HCT116 (cell line): ENCODE measurements at regions not wholly inside any gene's neighbourhood (a gene's known extent, or its start where the extent isn't known, plus 50 kb on each side); places are given as distances from the start of the nearest gene placed in this dataset.

Experiments used
- ATAC-seq: fragments of 200-7000 bp; cut with Tn5 transposase; 2 replicates; pipeline ENCODE4 v1.9.1; 2020; ENCODE audit warnings: mild to moderate bottlenecking, moderate library complexity
- BruUV-seq: library from RNA; stranded (reverse); fragments of 400-500 nt; replicated peaks from 2 replicates; lab custom pipeline; 2021; lab: Mats Ljungman, UMichigan
- CTCF ChIA-PET: fragments of 300-600 bp; sonication (Branson Sonifier 250); formaldehyde crosslinking; loops from one replicate; lab custom pipeline; 2021; ENCODE audit warnings: antibody characterized with exemption; lab: Charles Lee
- POLR2A ChIA-PET: fragments of 300-600, 350-600 bp; sonication (Branson Sonifier 250); formaldehyde crosslinking; loops from one replicate; lab custom pipeline; 2021; ENCODE audit warnings: antibody characterized with exemption; lab: Charles Lee
- RAD21 ChIA-PET, 2 experiments: fragments of 300-600 bp; sonication (Branson Sonifier 250); formaldehyde crosslinking; loops; one replicate each; lab custom pipeline; 2023; ENCODE audit warnings: low total read pairs in 2 of 2; ENCODE audit not compliant: uncharacterized antibody in 2 of 2, unreplicated experiment in 2 of 2, low non-redundant PET in 1 of 2; lab: Charles Lee
- DNase-seq: peaks from one replicate; pipeline ENCODE4 v3.0.0-alpha.2; 2010; ENCODE audit warnings: low read depth, low spot score
- H2AFZ ChIP-seq: fragments of 200-600 bp; shearing (Covaris generic), sonication (generic); 2 replicates; pipeline ENCODE4 v1.6.1; 2017; ENCODE audit warnings: low read depth, mixed run types, mixed read lengths, antibody characterized with exemption, low read length; ENCODE audit not compliant: poor library complexity, severe bottlenecking
- H3K27ac ChIP-seq: 2 replicates; pipeline ENCODE4 v1.5.1; 2012; ENCODE audit warnings: low read depth, low read length
- H3K27me3 ChIP-seq: fragments of 200-600 bp; sonication (generic); 2 replicates; pipeline ENCODE4 v1.6.1; 2016; ENCODE audit warnings: mixed run types, low read length, mixed read lengths; ENCODE audit not compliant: insufficient read depth
- H3K36me3 ChIP-seq, 2 experiments: fragments of 200-500 bp in 1 of 2; fragments of 200-600 bp in 1 of 2; sonication (Bioruptor generic) in 1 of 2; sonication (generic) in 1 of 2; 2 replicates each; pipeline versions ENCODE4 v1.5.1 to v1.6.1; 2014 to 2016; ENCODE audit warnings: low read length in 2 of 2, inconsistent platforms in 1 of 2, mixed read lengths in 1 of 2, mixed run types in 1 of 2; ENCODE audit not compliant: insufficient read depth in 2 of 2, control insufficient read depth in 1 of 2
- H3K4me1 ChIP-seq, 2 experiments: fragments of 200-600 bp in 1 of 2; sonication (generic) in 1 of 2; 2 replicates each; pipeline versions ENCODE4 v1.5.1 to v1.6.1; 2012 to 2017; ENCODE audit warnings: low read length in 2 of 2, inconsistent platforms in 1 of 2, mild to moderate bottlenecking in 1 of 2, mixed read lengths in 1 of 2, mixed run types in 1 of 2, moderate library complexity in 1 of 2; ENCODE audit not compliant: insufficient read depth in 2 of 2, control insufficient read depth in 1 of 2
- H3K4me2 ChIP-seq: fragments of 200-600 bp; sonication (generic); 2 replicates; pipeline ENCODE4 v1.6.1; 2017; ENCODE audit warnings: mixed run types, low read length, mixed read lengths
- H3K4me3 ChIP-seq, 2 experiments: fragments of 200-600 bp in 1 of 2; sonication (generic) in 1 of 2; replicated peaks in 1 of 2; 2 replicates each; pipeline ENCODE4 v1.5.1; 2011 to 2016; ENCODE audit warnings: low read length in 2 of 2, control low read depth in 1 of 2, low read depth in 1 of 2, mild to moderate bottlenecking in 1 of 2, mixed read lengths in 1 of 2, mixed run types in 1 of 2
- H3K79me2 ChIP-seq: fragments of 200-600 bp; sonication (generic); 2 replicates; pipeline ENCODE4 v1.6.1; 2017; ENCODE audit warnings: mild to moderate bottlenecking, mixed run types, low read length, moderate library complexity, mixed read lengths; ENCODE audit not compliant: insufficient read depth
- H3K9ac ChIP-seq: fragments of 200-600 bp; sonication (generic); 2 replicates; pipeline ENCODE4 v1.6.1; 2016; ENCODE audit warnings: low read length, mixed read lengths
- H3K9me2 ChIP-seq: fragments of 200-600 bp; sonication (generic), shearing (Covaris generic); 2 replicates; pipeline ENCODE4 v1.6.1; 2017; ENCODE audit warnings: mixed run types, mild to moderate bottlenecking, moderate library complexity; ENCODE audit not compliant: insufficient read depth
- H3K9me3 ChIP-seq, 2 experiments: fragments of 200-500 bp in 1 of 2; fragments of 200-600 bp in 1 of 2; sonication (Bioruptor generic) in 1 of 2; sonication (generic) in 1 of 2; 2 replicates each; pipeline ENCODE4 v1.6.1; 2014 to 2017; ENCODE audit warnings: low read length in 2 of 2, mixed read lengths in 2 of 2, inconsistent platforms in 1 of 2, low read depth in 1 of 2, mild to moderate bottlenecking in 1 of 2, mixed run types in 1 of 2, moderate library complexity in 1 of 2; ENCODE audit not compliant: control insufficient read depth in 1 of 2, insufficient read depth in 1 of 2
- H4K20me1 ChIP-seq: fragments of 200-600 bp; sonication (generic), shearing (Covaris generic); 2 replicates; pipeline ENCODE4 v1.6.1; 2017; ENCODE audit warnings: mixed run types, mild to moderate bottlenecking, moderate library complexity; ENCODE audit not compliant: insufficient read depth
- ATF3 ChIP-seq: IDR thresholded peaks from 2 replicates; pipeline ENCODE4 v1.6.1; 2012
- CEBPB ChIP-seq: IDR thresholded peaks from 2 replicates; pipeline ENCODE4 v1.6.1; 2012; ENCODE audit warnings: low read depth
- EGR1 ChIP-seq: IDR thresholded peaks from 2 replicates; pipeline ENCODE4 v1.6.1; 2012; ENCODE audit warnings: low read depth
- ELF1 ChIP-seq: IDR thresholded peaks from 2 replicates; pipeline ENCODE4 v1.6.1; 2012; ENCODE audit warnings: low read depth, borderline replicate concordance
- FOSL1 ChIP-seq: IDR thresholded peaks from 2 replicates; pipeline ENCODE4 v1.6.1; 2012; ENCODE audit warnings: low read depth
- JUND ChIP-seq: IDR thresholded peaks from 2 replicates; pipeline ENCODE4 v1.6.1; 2012
- MAX ChIP-seq: IDR thresholded peaks from 2 replicates; pipeline ENCODE4 v1.6.1; 2012
- POLR2A ChIP-seq: IDR thresholded peaks from 2 replicates; pipeline ENCODE4 v1.7.0; 2011; ENCODE audit warnings: borderline replicate concordance; ENCODE audit not compliant: insufficient read depth, insufficient read length; ENCODE audit errors: extremely low read depth
- POLR2AphosphoS5 ChIP-seq: IDR thresholded peaks from 2 replicates; pipeline ENCODE4 v1.6.1; 2011; ENCODE audit warnings: mild to moderate bottlenecking, low read depth, low read length, moderate library complexity
- REST ChIP-seq: IDR thresholded peaks from 2 replicates; pipeline ENCODE4 v1.6.1; 2012; ENCODE audit warnings: low read depth
- SP1 ChIP-seq: IDR thresholded peaks from 2 replicates; pipeline ENCODE4 v1.6.1; 2012; ENCODE audit warnings: low read depth
- YY1 ChIP-seq: IDR thresholded peaks from 2 replicates; pipeline ENCODE4 v1.6.1; 2011; ENCODE audit warnings: low read length, low read depth, moderate library complexity, mild to moderate bottlenecking; ENCODE audit not compliant: insufficient replicate concordance; ENCODE audit errors: extremely low read depth
- ZBTB33 ChIP-seq: IDR thresholded peaks from 2 replicates; pipeline ENCODE4 v1.6.1; 2011; ENCODE audit warnings: mild to moderate bottlenecking, low read length, moderate library complexity; ENCODE audit not compliant: insufficient replicate concordance; ENCODE audit errors: extremely low read depth
- intact Hi-C: fragments of 100-400 bp; cut with micrococcal nuclease; formaldehyde crosslinking; loops from 2 replicates; pipeline ENCODE4 v1.10.0; 2022

GRCh38 chr10:4070184-4070583 is 285.2 kb upstream of the KLF6 start:
- DNase-seq (no peak), ATAC-seq (no peak)
- Histone ChIP-seq H3K79me2 (no peaks in the 10 kb centered on the region), H3K4me1 (peaks cover 0 to 11% of the 10 kb centered on the region in 2 experiments; a peak in 1 of 4 replicates), H3K9me3 (no peaks in the 10 kb centered on the region), H3K4me3 (no peak overlapping the region), H4K20me1 (no peaks in the 10 kb centered on the region), H3K9ac (no peak overlapping the region), H3K27ac (no peak overlapping the region), H3K9me2 (no peaks in the 10 kb centered on the region), H3K27me3 (no peaks in the 10 kb centered on the region), H3K36me3 (no peaks in the 10 kb centered on the region), H3K4me2 (no peak overlapping the region), H2AFZ (no peak overlapping the region)
- ChIA-PET CTCF (no interaction called here), POLR2A (no interaction called here), RAD21 (no interaction called here)
- BruUV-seq: no TSS peak
- TF ChIP-seq POLR2AphosphoS5: no peak
- no peak for TF ChIP-seq ELF1
- no peak for TF ChIP-seq ATF3
- TF ChIP-seq CEBPB: no peak
- TF ChIP-seq FOSL1: no peak
- TF ChIP-seq JUND: no peak
- TF ChIP-seq YY1: no peak
- no peak for TF ChIP-seq ZBTB33
- TF ChIP-seq MAX: no peak
- no peak for TF ChIP-seq POLR2A
- TF ChIP-seq SP1: no peak
- no peak for TF ChIP-seq EGR1
- TF ChIP-seq REST: no peak
- intact Hi-C loops: no loop called here
